ENCODE measurements at regions not wholly inside any gene's neighbourhood (a gene's known extent, or its start where the extent isn't known, plus 50 kb on each side); places are given as distances from the start of the nearest gene placed in this dataset.

GRCh38 chr5:158477214-158477613 is 618.3 kb upstream of the CLINT1 start:
- TF ChIP-seq HES4 (CRISPR knock-in tag; IDR thresholded peaks at IDR 0.05; ENCODE audit: borderline replicate concordance), result no peak
- TF ChIP-seq, protein P1, sequence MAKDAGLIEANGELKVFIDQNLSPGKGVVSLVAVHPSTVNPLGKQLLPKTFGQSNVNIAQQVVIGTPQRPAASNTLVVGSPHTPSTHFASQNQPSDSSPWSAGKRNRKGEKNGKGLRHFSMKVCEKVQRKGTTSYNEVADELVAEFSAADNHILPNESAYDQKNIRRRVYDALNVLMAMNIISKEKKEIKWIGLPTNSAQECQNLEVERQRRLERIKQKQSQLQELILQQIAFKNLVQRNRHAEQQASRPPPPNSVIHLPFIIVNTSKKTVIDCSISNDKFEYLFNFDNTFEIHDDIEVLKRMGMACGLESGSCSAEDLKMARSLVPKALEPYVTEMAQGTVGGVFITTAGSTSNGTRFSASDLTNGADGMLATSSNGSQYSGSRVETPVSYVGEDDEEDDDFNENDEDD (CRISPR knock-in tag; IDR thresholded peaks at IDR 0.05; ENCODE audit: borderline replicate concordance), result no peak
- no peak for TF ChIP-seq HCFC1 (IDR thresholded peaks at IDR 0.05; ENCODE audit: low read depth, low read length)
- no peak for TF ChIP-seq ESRRA (CRISPR knock-in tag; IDR thresholded peaks at IDR 0.05; ENCODE audit: low read depth)
- no peak for TF ChIP-seq BORCS8-MEF2B (CRISPR knock-in tag; IDR thresholded peaks at IDR 0.05)
- TF ChIP-seq ZSCAN29 (CRISPR knock-in tag; conservative IDR thresholded peaks at IDR 0.05), result no peak
- no peak for TF ChIP-seq GABPA (IDR thresholded peaks at IDR 0.05; ENCODE audit: low read depth, low read length)
- TF ChIP-seq GABPA (CRISPR knock-in tag; IDR thresholded peaks at IDR 0.05; ENCODE audit: low read depth), result no peak
- TF ChIP-seq FOXM1 (CRISPR knock-in tag; IDR thresholded peaks at IDR 0.05), result no peak
- no peak for TF ChIP-seq HNRNPUL1 (IDR thresholded peaks at IDR 0.05; ENCODE audit: low read depth, low read length)
- TF ChIP-seq ZSCAN31 (CRISPR knock-in tag; IDR thresholded peaks at IDR 0.05; ENCODE audit: low read depth), result no peak
- no peak for TF ChIP-seq ASH2L (IDR thresholded peaks at IDR 0.05; ENCODE audit: insufficient read length, low read depth, low read length)
